HG03378 (cell line): ENCODE measurements at regions not wholly inside any gene's neighbourhood (a gene's known extent, or its start where the extent isn't known, plus 50 kb on each side); places are given as distances from the start of the nearest gene placed in this dataset.

Experiments used
- ATAC-seq: cut with Tn5 transposase; IDR thresholded peaks from one replicate; pipeline ENCODE4 v1.9.1; 2021; ENCODE audit warnings: mild to moderate bottlenecking, moderate library complexity; ENCODE audit not compliant: unreplicated experiment

DNA sequence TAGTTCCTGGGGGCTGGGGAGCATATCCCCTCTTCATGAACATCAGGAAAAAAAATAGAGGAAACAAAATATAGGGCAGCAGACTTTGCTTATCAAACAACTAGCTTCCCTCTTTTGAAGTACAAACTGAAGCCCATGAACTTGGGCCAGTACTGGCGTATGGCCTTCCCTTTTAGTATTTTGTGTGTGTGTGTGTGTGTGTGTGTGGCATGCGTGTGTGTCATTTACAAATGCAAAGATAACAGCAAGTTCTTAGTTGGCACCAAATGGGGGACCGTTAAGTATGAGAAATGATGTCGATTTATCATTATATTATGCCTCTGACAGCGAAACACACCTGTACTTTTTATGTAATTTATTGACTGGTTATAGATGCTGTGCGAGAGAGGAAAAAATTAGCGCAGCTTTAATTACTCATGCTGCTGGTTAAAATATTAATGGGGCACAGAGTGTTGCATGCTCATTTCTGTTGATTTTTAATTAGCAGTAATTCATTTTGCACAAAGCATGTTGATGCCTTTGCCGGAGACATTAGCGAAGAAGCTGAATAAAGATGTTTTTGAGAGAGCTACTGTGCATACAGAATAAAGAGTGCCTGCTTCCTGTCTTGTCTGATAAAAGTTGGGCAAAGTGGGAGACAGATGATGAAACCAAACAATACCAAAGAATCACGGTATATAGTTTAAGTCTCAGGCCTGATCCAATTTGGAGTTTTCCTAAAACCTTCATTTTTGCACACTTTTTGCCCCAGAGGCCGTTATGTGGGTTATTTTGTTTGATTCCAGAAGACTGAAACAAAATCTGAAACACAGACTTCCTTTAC is 297.1 kb downstream of the SATB1 start:
- ATAC-seq = no peak

GRCh38 chr3:18127174-18127858 is 297.8 kb downstream of the SATB1 start:
- ATAC-seq = peak; percentile 95

- no peak for ATAC-seq
These were observed 298.4 kb downstream of the SATB1 start for GRCh38 chr3:18126772-18127171.

DNA sequence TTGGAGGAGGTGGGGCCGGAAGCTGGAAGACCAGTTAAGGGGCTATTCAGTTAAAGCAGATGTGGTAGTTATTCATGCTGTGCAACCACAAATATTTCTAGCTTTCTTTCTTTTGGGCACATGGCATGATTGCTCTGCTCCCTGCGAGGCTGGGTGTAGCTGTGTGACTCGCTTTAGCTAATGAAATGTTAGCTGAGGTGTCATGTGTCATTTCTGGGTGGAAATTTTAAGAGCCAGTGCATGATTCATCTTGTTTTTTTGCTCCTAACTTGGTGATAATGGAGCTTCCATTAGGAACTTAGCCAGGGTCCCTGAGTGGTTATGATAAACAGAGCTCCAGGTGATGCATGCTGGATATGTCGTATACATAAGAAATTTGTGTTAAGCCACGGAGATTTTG is 300.6 kb downstream of the SATB1 start:
- no peak for ATAC-seq

DNA sequence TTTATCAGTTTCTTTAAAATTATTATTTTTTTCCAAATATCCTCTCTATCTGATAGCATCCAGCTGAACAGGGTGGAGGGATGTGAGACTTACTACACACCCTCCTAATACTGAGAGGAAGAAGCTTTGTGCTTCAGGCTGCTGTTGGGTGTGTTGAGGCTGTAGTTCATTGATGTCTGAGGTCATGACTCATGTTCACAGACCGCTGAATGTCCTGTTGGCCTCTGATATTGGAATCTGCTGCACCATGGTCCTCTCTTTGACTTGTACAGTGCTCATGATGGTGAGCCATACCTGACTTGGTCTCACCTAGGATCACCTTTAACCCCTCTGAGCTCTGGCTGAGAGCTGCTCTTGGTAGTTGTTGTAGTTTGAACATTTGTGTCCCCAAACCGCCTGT is 302.9 kb downstream of the SATB1 start:
- no peak for ATAC-seq

- ATAC-seq = no peak
These were observed 304.1 kb downstream of the SATB1 start for GRCh38 chr3:18121020-18121419.

GRCh38 chr3:18119866-18120265 is 305.3 kb downstream of the SATB1 start:
- ATAC-seq = no peak

DNA sequence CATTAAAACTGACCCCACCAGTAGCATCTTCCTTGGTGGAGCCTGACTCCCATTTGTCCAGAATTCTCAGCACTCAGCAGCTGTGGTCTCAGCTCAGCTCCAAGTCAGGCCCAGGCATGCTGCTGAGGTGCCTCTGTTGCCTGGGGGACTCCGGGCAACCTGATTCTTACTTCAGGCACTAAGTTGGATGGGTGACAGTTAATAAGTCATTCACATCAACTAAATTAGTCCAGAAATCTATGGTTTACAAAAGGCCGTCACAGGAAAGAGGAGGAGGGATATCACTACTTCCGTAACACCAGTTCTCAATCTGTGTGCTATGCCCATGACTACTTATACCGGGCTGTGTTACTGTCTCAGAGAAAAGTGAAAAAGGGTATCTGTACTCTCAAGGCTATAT is 310.2 kb downstream of the SATB1 start:
- no peak for ATAC-seq

- ATAC-seq = no peak
These were observed 311.7 kb downstream of the SATB1 start for GRCh38 chr3:18113417-18113816.

GRCh38 chr3:18112674-18113375 is 312.3 kb downstream of the SATB1 start:
- ATAC-seq = no peak

DNA sequence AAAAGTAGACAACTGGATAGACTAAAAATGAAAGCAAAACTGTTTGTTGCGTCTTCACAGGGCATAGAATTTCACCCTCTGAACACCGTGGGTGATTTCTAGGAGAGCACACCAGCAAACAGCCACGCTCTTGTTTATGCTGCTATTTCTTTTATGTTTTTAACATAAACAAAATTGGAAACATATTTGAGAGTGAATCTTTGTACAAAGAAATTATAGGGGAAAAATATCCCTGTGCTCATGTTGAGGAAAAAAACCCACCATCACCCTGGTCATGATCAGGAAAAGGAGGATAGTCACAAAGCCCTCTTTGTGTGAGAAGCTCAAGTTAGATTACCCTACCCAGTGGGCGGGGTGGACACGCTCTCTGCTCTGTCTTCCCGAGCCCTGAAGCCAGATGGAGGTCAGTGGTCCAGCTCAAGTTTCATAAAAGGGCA is 313.3 kb downstream of the SATB1 start:
- peak; percentile 95 for ATAC-seq

DNA sequence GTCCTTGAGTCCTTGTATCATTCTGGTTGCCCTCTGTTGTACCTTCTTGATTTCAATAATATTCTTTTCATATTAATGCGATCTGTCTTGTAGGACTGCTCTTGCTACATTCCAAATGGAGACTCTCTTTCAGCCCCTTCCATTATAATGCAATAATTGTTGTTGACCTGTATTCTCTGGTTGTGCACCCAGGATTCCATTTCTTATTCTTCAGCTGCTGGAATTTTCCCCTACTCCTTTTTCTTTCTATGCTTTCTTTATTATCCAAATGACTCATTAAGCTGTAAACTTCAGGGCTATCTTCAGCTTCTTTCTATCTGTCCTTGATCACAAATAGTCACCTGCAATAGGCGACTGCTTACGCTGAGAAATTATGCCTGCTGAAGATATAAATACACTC is 321.5 kb downstream of the SATB1 start:
- no peak for ATAC-seq

DNA sequence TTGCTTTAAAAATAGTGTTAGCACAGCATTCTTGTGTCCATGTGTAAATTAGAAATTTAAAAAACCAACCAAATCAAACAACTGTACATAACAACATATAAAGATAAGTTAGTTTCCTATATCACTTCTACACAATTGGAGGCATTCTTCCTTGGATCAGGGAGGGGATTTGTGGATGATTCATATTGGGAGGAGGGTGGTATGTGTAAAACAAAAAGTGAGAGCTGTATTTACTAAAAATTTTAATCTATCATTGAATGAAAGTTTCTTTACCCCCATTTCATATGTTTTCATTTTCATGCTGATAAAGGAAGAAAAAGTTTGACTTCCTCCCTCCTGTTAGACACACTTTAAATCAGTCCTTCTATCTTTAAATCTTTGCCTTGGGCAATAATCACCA is 325.0 kb downstream of the SATB1 start:
- ATAC-seq = no peak

DNA sequence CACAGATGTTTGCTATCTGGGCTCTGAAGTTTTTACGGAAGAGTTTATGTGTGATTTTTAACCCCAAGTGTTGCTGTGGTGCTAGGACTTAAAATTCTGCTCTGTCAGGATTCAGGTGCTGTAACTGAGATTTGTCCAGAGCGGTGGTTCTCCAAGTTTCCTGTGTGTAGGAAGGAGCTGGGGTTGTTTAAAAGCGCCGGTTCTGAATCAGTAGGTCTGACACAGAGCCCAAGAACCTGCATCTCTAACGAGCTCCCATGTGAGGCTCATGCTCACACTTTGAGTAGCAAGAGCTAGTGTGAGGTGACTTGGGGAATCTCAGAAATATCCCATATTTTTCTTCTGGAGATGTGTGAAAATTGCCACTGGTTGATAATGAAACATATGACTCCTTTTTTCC is 325.5 kb downstream of the SATB1 start:
- ATAC-seq = no peak

DNA sequence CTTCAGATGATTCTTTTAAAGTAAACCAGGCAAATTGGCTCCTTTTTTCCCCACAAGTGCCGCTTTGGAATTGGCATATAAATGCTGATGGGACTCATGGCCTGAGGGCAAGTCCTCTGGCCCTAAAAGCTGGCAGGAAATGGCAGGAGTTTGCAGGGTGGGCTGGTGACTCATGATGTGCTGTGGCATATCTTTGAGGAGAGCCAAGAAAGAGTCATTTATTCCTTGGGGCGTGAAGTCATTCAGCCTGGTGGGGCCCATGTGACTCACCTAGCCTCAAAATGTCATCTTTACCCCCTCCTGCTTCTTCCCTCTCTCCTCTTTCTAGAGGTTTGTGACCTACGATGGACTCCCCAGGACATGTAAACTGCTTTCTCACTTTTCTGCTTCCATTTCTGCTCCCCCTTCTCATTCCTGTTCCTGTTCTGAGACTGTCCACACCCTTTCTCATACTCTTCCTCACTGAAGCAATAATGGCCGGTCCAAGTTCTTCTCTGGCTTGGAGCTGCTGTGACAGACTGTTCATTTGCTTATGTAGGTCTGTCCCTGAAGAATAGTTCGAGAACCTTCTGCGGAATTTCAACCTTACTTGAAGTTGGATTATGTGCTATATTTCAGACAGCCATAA is 326.1 kb downstream of the SATB1 start:
- ATAC-seq = no peak

DNA sequence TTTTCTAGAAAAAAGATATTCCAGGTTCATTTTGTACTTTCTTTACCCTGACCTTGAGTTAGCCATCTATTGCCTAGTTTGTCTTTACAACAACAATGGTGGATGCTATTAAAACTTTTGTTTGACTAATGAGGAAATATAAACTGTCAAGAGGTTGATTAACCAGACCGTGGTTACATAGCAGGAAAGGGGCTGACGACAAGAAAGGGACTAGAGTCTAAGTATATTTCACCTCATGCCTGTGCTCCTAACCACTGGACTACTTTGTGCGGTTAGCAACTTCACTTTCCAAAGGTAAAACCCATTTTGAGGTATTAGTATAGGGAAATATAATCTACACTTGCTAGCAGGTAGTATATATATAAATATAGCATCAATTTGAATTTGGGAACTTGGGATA is 327.1 kb downstream of the SATB1 start:
- no peak for ATAC-seq

DNA sequence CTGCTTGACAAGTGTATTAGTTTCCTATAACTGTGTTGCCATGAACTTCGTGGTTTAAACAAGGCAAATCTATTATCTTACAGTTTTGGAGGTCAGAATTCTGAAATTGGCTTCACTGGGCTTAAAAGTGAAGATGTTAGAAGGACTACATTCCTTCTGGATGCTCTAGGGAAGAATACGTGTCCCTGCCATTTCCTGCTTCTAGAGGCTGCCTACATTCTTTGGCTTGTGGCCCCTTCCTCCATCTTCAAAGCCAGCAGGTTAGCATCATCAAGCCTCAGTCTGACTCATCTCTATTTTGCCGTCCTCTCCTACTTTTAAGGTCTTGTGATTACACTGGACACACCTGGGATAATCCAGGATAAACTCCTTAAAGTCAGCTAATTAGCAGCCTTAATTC is 327.7 kb downstream of the SATB1 start:
- ATAC-seq = no peak

DNA sequence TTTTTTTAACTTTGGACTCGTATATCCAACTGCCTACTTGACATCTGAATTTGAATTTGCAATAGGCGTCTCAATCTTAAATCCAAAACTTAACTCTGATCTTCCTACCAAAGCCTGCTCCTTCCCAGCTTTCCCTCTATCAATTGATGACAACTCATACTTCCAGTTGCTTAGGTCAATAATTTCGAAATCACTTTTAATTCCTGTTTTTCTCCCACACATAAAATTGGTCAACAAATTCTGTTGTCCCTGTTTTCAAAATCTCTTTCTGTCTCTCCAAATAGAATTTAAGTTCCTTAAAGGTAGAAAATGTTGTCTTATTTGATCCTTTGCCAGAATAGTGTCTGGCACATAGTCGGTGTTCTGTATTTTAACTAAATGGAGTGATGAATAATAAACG is 332.4 kb downstream of the SATB1 start:
- ATAC-seq = no peak

- no peak for ATAC-seq
These were observed 334.8 kb downstream of the SATB1 start for GRCh38 chr3:18090377-18090776.

GRCh38 chr3:18087988-18088387 is 337.2 kb downstream of the SATB1 start:
- ATAC-seq = no peak

DNA sequence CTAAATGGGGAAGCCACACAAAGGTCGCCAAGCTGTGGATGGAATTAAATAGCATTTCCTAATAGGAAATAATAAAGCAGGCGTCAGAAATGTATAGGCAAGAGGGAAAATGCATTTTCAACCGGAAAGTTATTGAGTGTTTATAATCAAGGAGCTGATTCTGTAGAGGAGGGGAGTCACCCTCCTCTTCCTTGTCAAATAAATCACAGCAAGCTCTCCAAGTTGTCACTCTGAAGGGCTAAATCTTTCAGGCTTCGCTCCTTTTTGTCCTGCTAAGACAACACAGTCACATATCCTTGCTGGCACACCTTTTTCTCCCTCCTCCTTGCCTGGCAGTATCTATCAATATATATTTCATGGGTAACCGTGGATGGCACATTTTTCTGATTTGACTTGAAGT is 338.4 kb downstream of the SATB1 start:
- no peak for ATAC-seq
